GM23248 (cell line): ENCODE measurements at regions not wholly inside any gene's neighbourhood (a gene's known extent, or its start where the extent isn't known, plus 50 kb on each side); places are given as distances from the start of the nearest gene placed in this dataset.

Experiments used
- EZH2 ChIP-seq: fragments of 200-600 bp; sonication (generic); IDR thresholded peaks from 2 replicates; pipeline ENCODE4 v1.6.1; 2018; ENCODE audit warnings: antibody characterized with exemption, mild to moderate bottlenecking; ENCODE audit not compliant: insufficient read depth, poor library complexity, severe bottlenecking
- EZH2phosphoT487 ChIP-seq: fragments of 200-600 bp; sonication (generic); IDR thresholded peaks from 2 replicates; pipeline ENCODE4 v1.6.1; 2018; ENCODE audit warnings: antibody characterized with exemption, moderate library complexity, mild to moderate bottlenecking, low read depth; ENCODE audit not compliant: insufficient read depth

- TF ChIP-seq EZH2: no peak
- no peak for TF ChIP-seq EZH2phosphoT487
Measured at GRCh38 chr1:59063501-59063900, 233.4 kb upstream of the FGGY start.
